ENCODE measurements at regions not wholly inside any gene's neighbourhood (a gene's known extent, or its start where the extent isn't known, plus 50 kb on each side); places are given as distances from the start of the nearest gene placed in this dataset.

- no peak for DNase-seq (ENCODE audit: low read depth in 3 of 3)
These were observed 108.7 kb upstream of the UBE2E2 start for GRCh38 chr3:23094412-23094811.

- no peak for DNase-seq (ENCODE audit: low read depth in 3 of 3)
These were observed 108.2 kb upstream of the UBE2E2 start for GRCh38 chr3:23094890-23095462.

- DNase-seq (ENCODE audit: low read depth in 3 of 3): no peak
These were observed 107.1 kb upstream of the UBE2E2 start for GRCh38 chr3:23096041-23096440.

- no peak for DNase-seq (ENCODE audit: low read depth in 3 of 3)
These were observed 104.1 kb upstream of the UBE2E2 start for GRCh38 chr3:23099021-23099420.

- DNase-seq (ENCODE audit: low read depth in 3 of 3): no peak
These were observed 103.5 kb upstream of the UBE2E2 start for GRCh38 chr3:23099677-23100076.

- DNase-seq (ENCODE audit: low read depth in 3 of 3): no peak
These were observed 103.0 kb upstream of the UBE2E2 start for GRCh38 chr3:23100106-23100505.

- no peak for DNase-seq (ENCODE audit: low read depth in 3 of 3)
These were observed 99.4 kb upstream of the UBE2E2 start for GRCh38 chr3:23103764-23104163.

GRCh38 chr3:23105048-23105447, 98.1 kb upstream of the UBE2E2 start:
- no peak for DNase-seq (ENCODE audit: low read depth in 3 of 3)

GRCh38 chr3:23106666-23107065, 96.5 kb upstream of the UBE2E2 start:
- DNase-seq (ENCODE audit: low read depth in 3 of 3): no peak

- DNase-seq (ENCODE audit: low read depth in 3 of 3): no peak
These were observed 95.9 kb upstream of the UBE2E2 start for GRCh38 chr3:23107221-23107620.

GRCh38 chr3:23108451-23109057, 94.6 kb upstream of the UBE2E2 start:
- DNase-seq (ENCODE audit: low read depth in 3 of 3): no peak

GRCh38 chr3:23111286-23111685, 91.8 kb upstream of the UBE2E2 start:
- DNase-seq (ENCODE audit: low read depth in 3 of 3): no peak

GRCh38 chr3:23111797-23112196, 91.3 kb upstream of the UBE2E2 start:
- no peak for DNase-seq (ENCODE audit: low read depth in 3 of 3)

- DNase-seq (ENCODE audit: low read depth in 3 of 3): no peak
These were observed 90.6 kb upstream of the UBE2E2 start for GRCh38 chr3:23112491-23112890.

- no peak for DNase-seq (ENCODE audit: low read depth in 3 of 3)
These were observed 89.5 kb upstream of the UBE2E2 start for GRCh38 chr3:23113455-23114171.

GRCh38 chr3:23114432-23114831, 88.7 kb upstream of the UBE2E2 start:
- DNase-seq (ENCODE audit: low read depth in 3 of 3): no peak

- no peak for DNase-seq (ENCODE audit: low read depth in 3 of 3)
These were observed 87.8 kb upstream of the UBE2E2 start for GRCh38 chr3:23115171-23115877.

- no peak for DNase-seq (ENCODE audit: low read depth in 3 of 3)
These were observed 86.9 kb upstream of the UBE2E2 start for GRCh38 chr3:23116081-23116837.

- DNase-seq (ENCODE audit: low read depth in 3 of 3): no peak
These were observed 85.3 kb upstream of the UBE2E2 start for GRCh38 chr3:23117856-23118255.

- no peak for DNase-seq (ENCODE audit: low read depth in 3 of 3)
These were observed 75.9 kb upstream of the UBE2E2 start for GRCh38 chr3:23127196-23127595.

GRCh38 chr3:23128655-23129054, 74.5 kb upstream of the UBE2E2 start:
- DNase-seq (ENCODE audit: low read depth in 3 of 3): no peak

GRCh38 chr3:23129117-23129516, 74.0 kb upstream of the UBE2E2 start:
- no peak for DNase-seq (ENCODE audit: low read depth in 3 of 3)
